RWPE2 (cell line): ENCODE measurements at regions not wholly inside any gene's neighbourhood (a gene's known extent, or its start where the extent isn't known, plus 50 kb on each side); places are given as distances from the start of the nearest gene placed in this dataset.
"Not testable (repeated sequence)": the region's sequence is repeated elsewhere in the genome, so short reads cannot be mapped to it uniquely, and the experiment has no call there.

Experiments
- ATAC-seq: fragments of 200-7000 bp; cut with Tn5 transposase; 3 replicates; pipeline ENCODE4 v1.9.1; 2021; ENCODE audit warnings: low read depth
- DNase-seq: peaks from one replicate; pipeline ENCODE4 v3.0.0-alpha.2; 2020; ENCODE audit warnings: low spot score
- H3K27ac ChIP-seq: fragments of 450-650 bp; 2 replicates; pipeline ENCODE4 v1.5.1; 2017; ENCODE audit warnings: mild to moderate bottlenecking; ENCODE audit not compliant: poor library complexity, severe bottlenecking
- H3K27me3 ChIP-seq: fragments of 250-450 bp; sonication (Bioruptor Pico); 2 replicates; pipeline ENCODE4 v1.5.1; 2021; ENCODE audit warnings: mild to moderate bottlenecking, moderate library complexity; ENCODE audit not compliant: insufficient read depth, poor library complexity, severe bottlenecking
- H3K36me3 ChIP-seq: fragments of 250-450 bp; sonication (Bioruptor Pico); 2 replicates; pipeline ENCODE4 v1.5.1; 2020; ENCODE audit warnings: low read depth, mild to moderate bottlenecking, moderate library complexity
- H3K4me1 ChIP-seq: fragments of 250-450 bp; sonication (Bioruptor Pico); 2 replicates; pipeline ENCODE4 v1.5.1; 2021; ENCODE audit warnings: mild to moderate bottlenecking, moderate library complexity; ENCODE audit not compliant: insufficient read depth, poor library complexity, severe bottlenecking
- H3K4me3 ChIP-seq: fragments of 250-450 bp; sonication (Bioruptor Pico); 2 replicates; pipeline ENCODE4 v1.5.1; 2021; ENCODE audit warnings: mild to moderate bottlenecking, moderate library complexity; ENCODE audit not compliant: severe bottlenecking
- H3K9me3 ChIP-seq: fragments of 250-450 bp; sonication (Bioruptor Pico); 2 replicates; pipeline ENCODE4 v1.5.1; 2021; ENCODE audit warnings: mild to moderate bottlenecking, moderate library complexity; ENCODE audit not compliant: severe bottlenecking
- TF ChIP-seq, protein P1 (sequence below): fragments of 450-650 bp; IDR thresholded peaks from one replicate; pipeline ENCODE4 v1.5.1; 2017; ENCODE audit warnings: mild to moderate bottlenecking, moderate library complexity; ENCODE audit not compliant: poor library complexity, severe bottlenecking

- no peak overlapping the region for H3K4me3 ChIP-seq
- H3K36me3 ChIP-seq = no peaks in the 10 kb centered on the region
- H3K9me3 ChIP-seq = no peaks in the 10 kb centered on the region
- TF ChIP-seq, protein P1, sequence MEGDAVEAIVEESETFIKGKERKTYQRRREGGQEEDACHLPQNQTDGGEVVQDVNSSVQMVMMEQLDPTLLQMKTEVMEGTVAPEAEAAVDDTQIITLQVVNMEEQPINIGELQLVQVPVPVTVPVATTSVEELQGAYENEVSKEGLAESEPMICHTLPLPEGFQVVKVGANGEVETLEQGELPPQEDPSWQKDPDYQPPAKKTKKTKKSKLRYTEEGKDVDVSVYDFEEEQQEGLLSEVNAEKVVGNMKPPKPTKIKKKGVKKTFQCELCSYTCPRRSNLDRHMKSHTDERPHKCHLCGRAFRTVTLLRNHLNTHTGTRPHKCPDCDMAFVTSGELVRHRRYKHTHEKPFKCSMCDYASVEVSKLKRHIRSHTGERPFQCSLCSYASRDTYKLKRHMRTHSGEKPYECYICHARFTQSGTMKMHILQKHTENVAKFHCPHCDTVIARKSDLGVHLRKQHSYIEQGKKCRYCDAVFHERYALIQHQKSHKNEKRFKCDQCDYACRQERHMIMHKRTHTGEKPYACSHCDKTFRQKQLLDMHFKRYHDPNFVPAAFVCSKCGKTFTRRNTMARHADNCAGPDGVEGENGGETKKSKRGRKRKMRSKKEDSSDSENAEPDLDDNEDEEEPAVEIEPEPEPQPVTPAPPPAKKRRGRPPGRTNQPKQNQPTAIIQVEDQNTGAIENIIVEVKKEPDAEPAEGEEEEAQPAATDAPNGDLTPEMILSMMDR = no peak
- H3K27me3 ChIP-seq = no peaks in the 10 kb centered on the region
- H3K27ac ChIP-seq = no peak overlapping the region
- no peak for DNase-seq
- ATAC-seq = no peak
- H3K4me1 ChIP-seq = no peaks in the 10 kb centered on the region
Observed at GRCh38 chr5:62190173-62190572, 115.8 kb upstream of the KIF2A start.

DNA sequence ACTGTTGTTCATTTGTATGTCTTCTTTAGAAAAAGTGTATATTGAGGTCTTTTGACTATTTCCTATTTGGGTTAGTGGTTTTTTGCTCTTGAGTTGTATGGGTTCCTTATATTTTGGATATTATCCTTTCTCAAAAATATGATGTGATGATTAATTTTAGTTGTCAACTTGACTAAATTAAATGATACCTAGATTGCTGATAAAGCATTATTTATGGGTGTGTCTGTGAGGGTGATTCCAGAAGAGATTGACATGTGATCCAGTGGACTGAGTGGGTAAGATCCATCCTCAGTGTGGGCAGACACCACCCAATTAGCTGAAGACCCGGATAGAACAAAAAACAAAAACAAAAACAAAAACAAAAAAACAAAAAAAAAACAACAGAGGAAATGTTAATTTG lies 115.1 kb upstream of the KIF2A start:
- H3K4me1 ChIP-seq = no peaks in the 10 kb centered on the region
- no peak for ATAC-seq
- no peak for DNase-seq
- no peaks in the 10 kb centered on the region for H3K36me3 ChIP-seq
- TF ChIP-seq, protein P1 = no peak
- H3K27ac ChIP-seq = no peak overlapping the region
- H3K9me3 ChIP-seq = no peaks in the 10 kb centered on the region
- H3K4me3 ChIP-seq = no peak overlapping the region
- H3K27me3 ChIP-seq = no peaks in the 10 kb centered on the region

DNA sequence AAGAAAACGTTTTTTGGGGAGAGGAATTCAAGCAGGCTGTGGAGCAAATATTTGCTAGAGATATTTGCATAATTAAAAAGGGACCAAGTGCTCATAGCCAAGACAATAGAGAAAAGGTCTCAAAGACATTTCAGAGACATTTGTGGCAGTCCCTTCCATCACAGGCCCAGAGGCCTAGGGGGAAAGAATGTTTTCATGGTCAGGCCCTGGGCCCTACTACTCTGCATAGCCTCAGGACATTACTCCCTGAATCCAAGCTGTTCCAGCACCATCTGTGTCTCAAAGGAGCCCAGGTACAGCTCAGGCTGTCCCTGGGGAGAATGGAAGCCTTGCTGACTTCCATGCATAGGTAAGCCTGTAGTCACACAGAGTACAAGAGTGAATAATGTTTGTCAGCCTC lies 113.0 kb upstream of the KIF2A start:
- H3K27me3 ChIP-seq = no peaks in the 10 kb centered on the region

DNA sequence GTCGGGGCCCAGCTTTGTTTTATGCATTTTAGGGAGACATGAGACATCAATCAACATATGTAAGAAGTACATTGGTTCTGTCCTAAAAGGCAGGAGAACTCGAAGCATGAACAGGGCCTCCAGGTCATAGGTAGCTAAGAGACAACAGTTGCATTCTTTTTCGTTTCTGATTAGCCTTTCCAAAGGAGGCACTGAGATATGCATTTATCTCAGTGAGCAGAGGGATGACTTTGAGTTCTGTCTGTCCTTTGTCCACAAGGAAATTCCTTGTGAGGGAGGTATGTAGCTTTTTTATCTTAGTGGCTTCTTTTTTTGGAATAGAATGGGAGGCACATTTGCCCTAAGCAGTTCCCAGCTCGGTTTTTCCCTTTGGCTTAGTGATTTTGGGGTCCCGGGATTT lies 109.5 kb upstream of the KIF2A start:
- H3K27ac ChIP-seq, H3K27me3 ChIP-seq, ATAC-seq, H3K4me1 ChIP-seq, H3K9me3 ChIP-seq, DNase-seq, H3K36me3 ChIP-seq, H3K4me3 ChIP-seq: not testable (repeated sequence)

More for the DNA sequence above, 113.0 kb upstream of the KIF2A start:
- ATAC-seq (no peak), DNase-seq (no peak)
- no peak overlapping the region for H3K27ac ChIP-seq
- H3K36me3 ChIP-seq = no peaks in the 10 kb centered on the region
- no peaks in the 10 kb centered on the region for H3K9me3 ChIP-seq
- TF ChIP-seq, protein P1 = no peak
- H3K4me1 ChIP-seq = no peaks in the 10 kb centered on the region
- H3K4me3 ChIP-seq = no peak overlapping the region

DNA sequence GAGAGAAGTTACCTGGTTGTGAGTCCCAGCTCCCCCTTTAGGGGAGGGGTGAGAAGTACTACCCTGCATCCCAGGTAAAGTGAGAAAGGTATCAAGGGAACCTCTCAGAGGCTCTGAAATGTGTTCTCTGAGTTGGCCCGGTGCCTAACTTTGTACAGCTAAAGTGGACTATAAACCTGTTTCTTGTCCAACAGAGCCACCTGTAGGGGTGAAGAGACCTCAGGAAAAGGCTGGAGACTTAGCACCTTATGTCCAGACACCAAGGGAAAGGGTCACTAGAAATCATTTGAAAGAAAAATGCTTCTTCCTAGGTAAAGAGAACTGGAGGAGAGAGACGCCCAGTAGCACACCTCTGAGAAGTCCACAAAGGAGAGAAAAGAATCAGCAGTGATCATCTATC lies 108.3 kb upstream of the KIF2A start:
- ATAC-seq (no peak), DNase-seq (no peak)
- Histone ChIP-seq H3K4me3 (no peak overlapping the region), H3K27me3 (peaks cover 5% of the 10 kb centered on the region), H3K36me3 (no peaks in the 10 kb centered on the region), H3K9me3 (no peaks in the 10 kb centered on the region), H3K4me1 (no peaks in the 10 kb centered on the region), H3K27ac (no peak overlapping the region)
- TF ChIP-seq, protein P1 = no peak
